ENCODE measurements at regions not wholly inside any gene's neighbourhood (a gene's known extent, or its start where the extent isn't known, plus 50 kb on each side); places are given as distances from the start of the nearest gene placed in this dataset.
"Not testable (repeated sequence)": the region's sequence is repeated elsewhere in the genome, so short reads cannot be mapped to it uniquely, and the experiment has no call there.

DNA sequence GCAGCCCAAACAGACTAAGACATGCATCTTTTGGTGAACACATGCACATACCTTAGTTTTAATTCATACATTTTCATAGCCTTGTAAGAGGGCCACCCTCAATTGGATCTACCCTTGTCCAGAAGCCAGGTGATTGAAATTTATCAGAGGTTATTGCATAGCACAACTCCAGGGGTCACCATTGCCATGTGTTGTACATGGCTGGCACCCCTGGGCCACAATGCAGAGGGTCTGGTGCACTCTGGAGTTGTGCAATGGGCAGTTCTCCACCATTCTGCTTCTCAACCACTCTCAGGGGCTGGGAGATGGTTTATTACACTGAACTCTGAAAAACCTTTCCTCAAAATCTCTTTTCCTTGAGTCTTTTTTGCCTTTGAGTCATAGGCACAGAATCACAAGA lies 184.4 kb upstream of the CXorf66 start:
- ChIA-PET POLR2A (interaction anchor here (0.6 kb wide), 1 partner anchor 157 kb away, joined by 3 read pairs; no protein-coding TSS in a partner anchor), CTCF (interaction anchor here (0.6 to 4.0 kb wide), 9 partner anchors 8 to 515 kb away, joined by 3 to 29 read pairs (median 4); no protein-coding TSS in a partner anchor)
- Histone ChIP-seq H3K4me1 (ENCODE audit: control insufficient read depth, insufficient read depth, low read length) (no peaks in the 10 kb centered on the region), H3K36me3 (ENCODE audit: control insufficient read depth in 2 of 2, insufficient read depth in 1 of 2, low read length in 2 of 2) (no peaks in the 10 kb centered on the region), H3K4me3 (ENCODE audit: low read depth, low read length) (no peak overlapping the region), H3K27ac (ENCODE audit: extremely low read depth, low read depth, low read length) (no peak overlapping the region), H3K9me3 (ENCODE audit: control insufficient read depth, insufficient read depth, low read depth, low read length) (no peaks in the 10 kb centered on the region)
- TF ChIP-seq ZNF266 (tag by site-specific recombination; IDR thresholded peaks at IDR 0.05; ENCODE audit: low read depth) (no peak), ZNF645 (tag by site-specific recombination; IDR thresholded peaks at IDR 0.05) (no peak)
- TF ChIP-seq, protein P1, sequence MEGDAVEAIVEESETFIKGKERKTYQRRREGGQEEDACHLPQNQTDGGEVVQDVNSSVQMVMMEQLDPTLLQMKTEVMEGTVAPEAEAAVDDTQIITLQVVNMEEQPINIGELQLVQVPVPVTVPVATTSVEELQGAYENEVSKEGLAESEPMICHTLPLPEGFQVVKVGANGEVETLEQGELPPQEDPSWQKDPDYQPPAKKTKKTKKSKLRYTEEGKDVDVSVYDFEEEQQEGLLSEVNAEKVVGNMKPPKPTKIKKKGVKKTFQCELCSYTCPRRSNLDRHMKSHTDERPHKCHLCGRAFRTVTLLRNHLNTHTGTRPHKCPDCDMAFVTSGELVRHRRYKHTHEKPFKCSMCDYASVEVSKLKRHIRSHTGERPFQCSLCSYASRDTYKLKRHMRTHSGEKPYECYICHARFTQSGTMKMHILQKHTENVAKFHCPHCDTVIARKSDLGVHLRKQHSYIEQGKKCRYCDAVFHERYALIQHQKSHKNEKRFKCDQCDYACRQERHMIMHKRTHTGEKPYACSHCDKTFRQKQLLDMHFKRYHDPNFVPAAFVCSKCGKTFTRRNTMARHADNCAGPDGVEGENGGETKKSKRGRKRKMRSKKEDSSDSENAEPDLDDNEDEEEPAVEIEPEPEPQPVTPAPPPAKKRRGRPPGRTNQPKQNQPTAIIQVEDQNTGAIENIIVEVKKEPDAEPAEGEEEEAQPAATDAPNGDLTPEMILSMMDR (tag by site-specific recombination; IDR thresholded peaks at IDR 0.05), result no peak

- CTCF ChIA-PET, result interaction anchor here (0.6 to 2.5 kb wide), 43 partner anchors 8 to 1933 kb away, joined by 3 to 64 read pairs (median 4); no protein-coding TSS in a partner anchor
- no peak overlapping the region for H3K27ac ChIP-seq (ENCODE audit: extremely low read depth, low read depth, low read length)
- no peak for TF ChIP-seq BCL11B (tag by site-specific recombination; IDR thresholded peaks at IDR 0.05; ENCODE audit: low read depth)
- TF ChIP-seq ZEB2 (tag by site-specific recombination; IDR thresholded peaks at IDR 0.05), result no peak
- TF ChIP-seq ZNF654 (tag by site-specific recombination; IDR thresholded peaks at IDR 0.05; ENCODE audit: low read depth), result peak; percentile 69
- no peaks in the 10 kb centered on the region for H3K36me3 ChIP-seq (ENCODE audit: control insufficient read depth in 2 of 2, insufficient read depth in 1 of 2, low read length in 2 of 2)
- no peak overlapping the region for H3K4me3 ChIP-seq (ENCODE audit: low read depth, low read length)
- H3K4me1 ChIP-seq (ENCODE audit: control insufficient read depth, insufficient read depth, low read length), result no peaks in the 10 kb centered on the region
- H3K9me3 ChIP-seq (ENCODE audit: control insufficient read depth, insufficient read depth, low read depth, low read length), result no peaks in the 10 kb centered on the region
- POLR2A ChIA-PET, result no interaction called here
Observed at GRCh38 chrX:140141444-140142029, 176.2 kb upstream of the CXorf66 start.

GRCh38 chrX:140138492-140138891 lies 173.2 kb upstream of the CXorf66 start:
- H3K27ac ChIP-seq (ENCODE audit: extremely low read depth, low read depth, low read length); CTCF ChIA-PET; POLR2A ChIA-PET; H3K9me3 ChIP-seq (ENCODE audit: control insufficient read depth, insufficient read depth, low read depth, low read length); H3K4me3 ChIP-seq (ENCODE audit: low read depth, low read length); H3K4me1 ChIP-seq (ENCODE audit: control insufficient read depth, insufficient read depth, low read length); H3K36me3 ChIP-seq (ENCODE audit: control insufficient read depth in 2 of 2, insufficient read depth in 1 of 2, low read length in 2 of 2): not testable (repeated sequence)

DNA sequence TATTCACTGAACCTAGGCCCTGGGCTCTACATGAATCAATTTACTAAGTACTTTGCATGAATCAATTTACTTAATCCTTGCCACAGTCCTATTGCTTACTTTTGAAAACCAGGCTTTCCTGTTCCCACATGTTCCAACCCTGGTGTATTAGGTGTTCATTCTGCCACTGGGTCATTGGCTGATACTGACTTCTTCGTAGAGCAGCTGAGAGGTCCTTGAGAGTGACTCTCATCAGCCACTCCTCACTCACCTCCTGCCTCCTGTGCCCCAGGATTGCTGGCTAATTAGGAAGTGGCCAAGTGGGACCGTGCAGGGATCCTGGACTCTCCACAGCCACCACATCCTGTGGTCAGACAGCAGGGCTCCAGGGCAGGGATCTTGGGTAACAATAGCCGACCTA lies 172.7 kb upstream of the CXorf66 start:
- H3K4me3 ChIP-seq (ENCODE audit: low read depth, low read length); POLR2A ChIA-PET; H3K27ac ChIP-seq (ENCODE audit: extremely low read depth, low read depth, low read length); H3K4me1 ChIP-seq (ENCODE audit: control insufficient read depth, insufficient read depth, low read length); H3K9me3 ChIP-seq (ENCODE audit: control insufficient read depth, insufficient read depth, low read depth, low read length); CTCF ChIA-PET; H3K36me3 ChIP-seq (ENCODE audit: control insufficient read depth in 2 of 2, insufficient read depth in 1 of 2, low read length in 2 of 2): not testable (repeated sequence)

DNA sequence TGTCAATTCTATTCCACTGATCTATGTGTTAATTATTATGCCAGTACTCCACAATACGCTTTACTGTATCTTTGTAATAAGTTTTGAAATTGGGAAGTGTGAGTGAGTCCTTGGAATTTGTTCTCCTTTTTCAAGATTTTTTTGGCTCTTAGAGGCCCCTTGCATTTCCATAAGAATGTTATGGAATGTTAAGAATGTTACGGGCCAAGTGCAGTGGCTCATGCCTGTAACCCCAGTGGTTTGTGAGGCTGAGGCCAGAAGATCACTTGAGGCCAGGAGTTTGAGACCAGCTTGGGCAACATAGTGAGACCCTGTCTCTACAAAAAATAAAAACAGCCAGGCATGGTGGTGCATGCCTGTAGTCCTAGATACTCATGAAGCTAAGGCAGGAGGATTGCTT lies 167.6 kb upstream of the CXorf66 start:
- CTCF ChIA-PET, result interaction anchor here (1.4 kb wide), 1 partner anchor 76 kb away, joined by 4 read pairs; no protein-coding TSS in a partner anchor
- no peaks in the 10 kb centered on the region for H3K4me1 ChIP-seq (ENCODE audit: control insufficient read depth, insufficient read depth, low read length)
- no peaks in the 10 kb centered on the region for H3K9me3 ChIP-seq (ENCODE audit: control insufficient read depth, insufficient read depth, low read depth, low read length)
- TF ChIP-seq OVOL3 (tag by site-specific recombination; IDR thresholded peaks at IDR 0.05), result no peak
- TF ChIP-seq ZNF623 (tag by site-specific recombination; IDR thresholded peaks at IDR 0.05), result no peak
- no peak for TF ChIP-seq HOXD13 (CRISPR knock-in tag; IDR thresholded peaks at IDR 0.05; ENCODE audit: borderline replicate concordance)
- H3K27ac ChIP-seq (ENCODE audit: extremely low read depth, low read depth, low read length), result no peak overlapping the region
- POLR2A ChIA-PET, result no interaction called here
- no peaks in the 10 kb centered on the region for H3K36me3 ChIP-seq (ENCODE audit: control insufficient read depth in 2 of 2, insufficient read depth in 1 of 2, low read length in 2 of 2)
- no peak overlapping the region for H3K4me3 ChIP-seq (ENCODE audit: low read depth, low read length)

Data from HEK293 (cell line).